Ishikawa (cell line): ENCODE measurements at regions not wholly inside any gene's neighbourhood (a gene's known extent, or its start where the extent isn't known, plus 50 kb on each side); places are given as distances from the start of the nearest gene placed in this dataset.
A peak's percentile ranks its signal among the peaks of the same experiment; 100 is the strongest.

Source experiments
- CEBPB ChIP-seq: IDR thresholded peaks from 2 replicates; pipeline ENCODE4 v1.6.1; 2012
- CREB1 ChIP-seq: IDR thresholded peaks from 2 replicates; pipeline ENCODE4 v1.6.1; 2012; ENCODE audit warnings: low read depth
- EGR1 ChIP-seq: IDR thresholded peaks from 2 replicates; pipeline ENCODE4 v1.6.1; 2012
- EP300 ChIP-seq: IDR thresholded peaks from 2 replicates; pipeline ENCODE4 v1.6.1; 2012; ENCODE audit warnings: borderline replicate concordance
- FOXM1 ChIP-seq: IDR thresholded peaks from 2 replicates; pipeline ENCODE4 v1.6.1; 2012; ENCODE audit warnings: low read depth, borderline replicate concordance
- NFIC ChIP-seq: IDR thresholded peaks from 2 replicates; pipeline ENCODE4 v1.6.1; 2012
- RAD21 ChIP-seq: IDR thresholded peaks from 2 replicates; pipeline ENCODE4 v1.6.1; 2012; ENCODE audit warnings: low read depth
- TAF1 ChIP-seq: IDR thresholded peaks from 2 replicates; pipeline ENCODE4 v1.6.1; 2012; ENCODE audit warnings: low read depth, mild to moderate bottlenecking
- TCF12 ChIP-seq: IDR thresholded peaks from 2 replicates; pipeline ENCODE4 v1.6.1; 2012; ENCODE audit warnings: low read depth
- TEAD4 ChIP-seq: IDR thresholded peaks from 2 replicates; pipeline ENCODE4 v1.6.1; 2012
- YY1 ChIP-seq: IDR thresholded peaks from 2 replicates; pipeline ENCODE4 v1.6.1; 2012; ENCODE audit warnings: low read depth
- ZBTB7A ChIP-seq: IDR thresholded peaks from 2 replicates; pipeline ENCODE4 v1.6.1; 2012; ENCODE audit warnings: low read depth
- TF ChIP-seq, protein P1 (sequence below): IDR thresholded peaks from 2 replicates; pipeline ENCODE4 v1.6.1; 2012; ENCODE audit warnings: low read depth, mild to moderate bottlenecking
- TF ChIP-seq, protein P2 (sequence below): IDR thresholded peaks from 2 replicates; pipeline ENCODE4 v1.6.1; 2012
- TF ChIP-seq, protein P3 (sequence below): IDR thresholded peaks from 2 replicates; pipeline ENCODE4 v1.6.1; 2012

GRCh38 chr3:193780397-193780796, 187.4 kb downstream of the OPA1 start:
- TF ChIP-seq ZBTB7A (no peak), EGR1 (no peak), YY1 (no peak), EP300 (no peak), CREB1 (no peak), TCF12 (no peak), TEAD4 (no peak), FOXM1 (no peak), CEBPB (no peak)
- TF ChIP-seq, protein P1, sequence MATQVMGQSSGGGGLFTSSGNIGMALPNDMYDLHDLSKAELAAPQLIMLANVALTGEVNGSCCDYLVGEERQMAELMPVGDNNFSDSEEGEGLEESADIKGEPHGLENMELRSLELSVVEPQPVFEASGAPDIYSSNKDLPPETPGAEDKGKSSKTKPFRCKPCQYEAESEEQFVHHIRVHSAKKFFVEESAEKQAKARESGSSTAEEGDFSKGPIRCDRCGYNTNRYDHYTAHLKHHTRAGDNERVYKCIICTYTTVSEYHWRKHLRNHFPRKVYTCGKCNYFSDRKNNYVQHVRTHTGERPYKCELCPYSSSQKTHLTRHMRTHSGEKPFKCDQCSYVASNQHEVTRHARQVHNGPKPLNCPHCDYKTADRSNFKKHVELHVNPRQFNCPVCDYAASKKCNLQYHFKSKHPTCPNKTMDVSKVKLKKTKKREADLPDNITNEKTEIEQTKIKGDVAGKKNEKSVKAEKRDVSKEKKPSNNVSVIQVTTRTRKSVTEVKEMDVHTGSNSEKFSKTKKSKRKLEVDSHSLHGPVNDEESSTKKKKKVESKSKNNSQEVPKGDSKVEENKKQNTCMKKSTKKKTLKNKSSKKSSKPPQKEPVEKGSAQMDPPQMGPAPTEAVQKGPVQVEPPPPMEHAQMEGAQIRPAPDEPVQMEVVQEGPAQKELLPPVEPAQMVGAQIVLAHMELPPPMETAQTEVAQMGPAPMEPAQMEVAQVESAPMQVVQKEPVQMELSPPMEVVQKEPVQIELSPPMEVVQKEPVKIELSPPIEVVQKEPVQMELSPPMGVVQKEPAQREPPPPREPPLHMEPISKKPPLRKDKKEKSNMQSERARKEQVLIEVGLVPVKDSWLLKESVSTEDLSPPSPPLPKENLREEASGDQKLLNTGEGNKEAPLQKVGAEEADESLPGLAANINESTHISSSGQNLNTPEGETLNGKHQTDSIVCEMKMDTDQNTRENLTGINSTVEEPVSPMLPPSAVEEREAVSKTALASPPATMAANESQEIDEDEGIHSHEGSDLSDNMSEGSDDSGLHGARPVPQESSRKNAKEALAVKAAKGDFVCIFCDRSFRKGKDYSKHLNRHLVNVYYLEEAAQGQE = no peak
- TF ChIP-seq, protein P2, sequence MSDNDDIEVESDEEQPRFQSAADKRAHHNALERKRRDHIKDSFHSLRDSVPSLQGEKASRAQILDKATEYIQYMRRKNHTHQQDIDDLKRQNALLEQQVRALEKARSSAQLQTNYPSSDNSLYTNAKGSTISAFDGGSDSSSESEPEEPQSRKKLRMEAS = no peak
- TF ChIP-seq, protein P3, sequence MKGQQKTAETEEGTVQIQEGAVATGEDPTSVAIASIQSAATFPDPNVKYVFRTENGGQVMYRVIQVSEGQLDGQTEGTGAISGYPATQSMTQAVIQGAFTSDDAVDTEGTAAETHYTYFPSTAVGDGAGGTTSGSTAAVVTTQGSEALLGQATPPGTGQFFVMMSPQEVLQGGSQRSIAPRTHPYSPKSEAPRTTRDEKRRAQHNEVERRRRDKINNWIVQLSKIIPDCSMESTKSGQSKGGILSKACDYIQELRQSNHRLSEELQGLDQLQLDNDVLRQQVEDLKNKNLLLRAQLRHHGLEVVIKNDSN = no peak

- TF ChIP-seq, protein P3 = no peak
- TF ChIP-seq EP300 (no peak), TAF1 (no peak), TCF12 (no peak), NFIC (peak; percentile 23; the same call in 1 of the 2 replicates), TEAD4 (peak; percentile 60; the same call in 1 of the 2 replicates), EGR1 (0 out of 2 replicates have a peak, but pooled peaks have one; percentile 9), YY1 (no peak), RAD21 (peak; percentile 96), ZBTB7A (peak; percentile 75)
- TF ChIP-seq, protein P1 = no peak
These were observed 187.9 kb downstream of the OPA1 start for GRCh38 chr3:193780810-193781478.

DNA sequence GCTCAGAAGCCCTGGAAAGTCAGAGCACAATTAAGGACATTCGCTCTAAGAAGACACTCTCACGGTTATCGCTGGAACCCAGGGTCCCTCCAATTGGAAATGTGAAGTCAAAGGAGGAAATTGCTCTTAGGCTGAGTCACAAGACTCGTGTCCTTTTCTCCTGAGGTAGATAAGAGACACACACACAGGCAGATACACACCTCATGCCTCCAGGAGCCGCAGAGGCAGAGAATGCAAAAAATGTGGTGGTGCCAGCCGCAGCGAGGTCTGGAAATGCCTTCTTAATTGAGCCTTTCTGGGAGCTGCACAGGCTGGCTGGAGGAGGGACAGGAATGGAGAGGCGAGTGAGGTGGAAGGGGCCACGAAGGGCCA, 189.3 kb downstream of the OPA1 start:
- TF ChIP-seq FOXM1 (peak; percentile 56; the same call in 1 of the 2 replicates), EP300 (peak; percentile 88), RAD21 (peak; percentile 44), TEAD4 (peak; percentile 99), TCF12 (peak; percentile 92), TAF1 (no peak), CREB1 (no peak), EGR1 (no peak), NFIC (peak; percentile 76), YY1 (no peak)
- TF ChIP-seq, protein P1 = no peak
- TF ChIP-seq, protein P2 = peak; percentile 73

DNA sequence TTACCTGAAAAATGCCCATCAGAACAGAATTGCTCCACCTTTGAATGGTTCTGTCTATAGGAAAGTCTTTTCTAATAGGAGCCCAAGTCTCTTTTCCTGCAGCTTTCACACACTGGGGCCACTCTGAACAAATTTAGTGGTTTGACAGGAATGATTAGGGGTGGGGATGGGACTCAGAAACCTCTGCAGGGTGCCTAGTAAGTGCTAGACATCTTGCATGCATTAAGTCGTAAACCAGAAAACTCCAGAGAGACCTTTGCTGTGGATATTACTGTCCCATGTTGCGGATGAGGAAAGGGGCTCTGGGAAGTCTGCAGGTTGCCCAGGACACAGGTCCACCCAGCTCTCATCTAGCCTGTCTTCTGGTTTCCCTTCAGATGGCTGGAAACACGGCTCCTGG, 189.7 kb downstream of the OPA1 start:
- TF ChIP-seq FOXM1 (no peak), ZBTB7A (no peak), RAD21 (no peak), TCF12 (no peak)
